ENCODE measurements at regions not wholly inside any gene's neighbourhood (a gene's known extent, or its start where the extent isn't known, plus 50 kb on each side); places are given as distances from the start of the nearest gene placed in this dataset.

GRCh38 chr7:46723742-46724141 lies 802.7 kb upstream of the IGFBP3 start:
- FAIRE-seq (no peak), DNase-seq (ENCODE audit: insufficient read length, low spot score) (no peak)
- TF ChIP-seq POLR2A (IDR thresholded peaks at IDR 0.05; ENCODE audit: low read depth, low read length) = no peak
- no peak for TF ChIP-seq SPI1 (IDR thresholded peaks at IDR 0.05; ENCODE audit: low read depth, low read length)
- TF ChIP-seq POU2F2 (IDR thresholded peaks at IDR 0.05; ENCODE audit: low read depth, low read length) = no peak
- TF ChIP-seq TAF1 (IDR thresholded peaks at IDR 0.05; ENCODE audit: low read depth, low read length) = no peak
- no peak for TF ChIP-seq PAX5 (IDR thresholded peaks at IDR 0.05; ENCODE audit: insufficient read depth, low read length, severe bottlenecking)
- TF ChIP-seq POLR2AphosphoS5 (IDR thresholded peaks at IDR 0.05; ENCODE audit: low read depth, low read length) = no peak

GRCh38 chr7:46723003-46723402 lies 801.9 kb upstream of the IGFBP3 start:
- no peak for FAIRE-seq

GRCh38 chr7:46720761-46721160 lies 799.7 kb upstream of the IGFBP3 start:
- DNase-seq (ENCODE audit: insufficient read length, low spot score) (no peak), FAIRE-seq (no peak)
- no peak for TF ChIP-seq TAF1 (IDR thresholded peaks at IDR 0.05; ENCODE audit: low read depth, low read length)
- TF ChIP-seq SPI1 (IDR thresholded peaks at IDR 0.05; ENCODE audit: low read depth, low read length) = no peak
- TF ChIP-seq POLR2AphosphoS5 (IDR thresholded peaks at IDR 0.05; ENCODE audit: low read depth, low read length) = no peak
- no peak for TF ChIP-seq POLR2A (IDR thresholded peaks at IDR 0.05; ENCODE audit: low read depth, low read length)
- no peak for TF ChIP-seq POU2F2 (IDR thresholded peaks at IDR 0.05; ENCODE audit: low read depth, low read length)
- TF ChIP-seq PAX5 (IDR thresholded peaks at IDR 0.05; ENCODE audit: insufficient read depth, low read length, severe bottlenecking) = no peak

More at GRCh38 chr7:46723003-46723402, 801.9 kb upstream of the IGFBP3 start:
- DNase-seq (ENCODE audit: insufficient read length, low spot score) = no peak
- no peak for TF ChIP-seq POLR2AphosphoS5 (IDR thresholded peaks at IDR 0.05; ENCODE audit: low read depth, low read length)
- no peak for TF ChIP-seq POU2F2 (IDR thresholded peaks at IDR 0.05; ENCODE audit: low read depth, low read length)
- TF ChIP-seq POLR2A (IDR thresholded peaks at IDR 0.05; ENCODE audit: low read depth, low read length) = no peak
- TF ChIP-seq SPI1 (IDR thresholded peaks at IDR 0.05; ENCODE audit: low read depth, low read length) = no peak
- no peak for TF ChIP-seq PAX5 (IDR thresholded peaks at IDR 0.05; ENCODE audit: insufficient read depth, low read length, severe bottlenecking)

- DNase-seq (ENCODE audit: insufficient read length, low spot score) (no peak), FAIRE-seq (no peak)
- TF ChIP-seq POLR2A (IDR thresholded peaks at IDR 0.05; ENCODE audit: low read depth, low read length) (no peak), SPI1 (IDR thresholded peaks at IDR 0.05; ENCODE audit: low read depth, low read length) (no peak), POLR2AphosphoS5 (IDR thresholded peaks at IDR 0.05; ENCODE audit: low read depth, low read length) (no peak), TAF1 (IDR thresholded peaks at IDR 0.05; ENCODE audit: low read depth, low read length) (no peak), PAX5 (IDR thresholded peaks at IDR 0.05; ENCODE audit: insufficient read depth, low read length, severe bottlenecking) (no peak), POU2F2 (IDR thresholded peaks at IDR 0.05; ENCODE audit: low read depth, low read length) (no peak)
Observed at GRCh38 chr7:46719616-46720015, 798.5 kb upstream of the IGFBP3 start.

- DNase-seq (ENCODE audit: insufficient read length, low spot score) (no peak), FAIRE-seq (no peak)
- TF ChIP-seq TAF1 (IDR thresholded peaks at IDR 0.05; ENCODE audit: low read depth, low read length) = no peak
- no peak for TF ChIP-seq POLR2A (IDR thresholded peaks at IDR 0.05; ENCODE audit: low read depth, low read length)
- no peak for TF ChIP-seq POLR2AphosphoS5 (IDR thresholded peaks at IDR 0.05; ENCODE audit: low read depth, low read length)
- TF ChIP-seq SPI1 (IDR thresholded peaks at IDR 0.05; ENCODE audit: low read depth, low read length) = no peak
- no peak for TF ChIP-seq POU2F2 (IDR thresholded peaks at IDR 0.05; ENCODE audit: low read depth, low read length)
- no peak for TF ChIP-seq PAX5 (IDR thresholded peaks at IDR 0.05; ENCODE audit: insufficient read depth, low read length, severe bottlenecking)
Observed at GRCh38 chr7:46716926-46717325, 795.9 kb upstream of the IGFBP3 start.

- DNase-seq (ENCODE audit: insufficient read length, low spot score) (no peak), FAIRE-seq (no peak)
- TF ChIP-seq SPI1 (IDR thresholded peaks at IDR 0.05; ENCODE audit: low read depth, low read length) (no peak), TAF1 (IDR thresholded peaks at IDR 0.05; ENCODE audit: low read depth, low read length) (no peak), POLR2AphosphoS5 (IDR thresholded peaks at IDR 0.05; ENCODE audit: low read depth, low read length) (no peak), PAX5 (IDR thresholded peaks at IDR 0.05; ENCODE audit: insufficient read depth, low read length, severe bottlenecking) (no peak), POLR2A (IDR thresholded peaks at IDR 0.05; ENCODE audit: low read depth, low read length) (no peak)
Observed at GRCh38 chr7:46715579-46715978, 794.5 kb upstream of the IGFBP3 start.

GRCh38 chr7:46714904-46715303 lies 793.8 kb upstream of the IGFBP3 start:
- FAIRE-seq = no peak
- TF ChIP-seq POU2F2 (IDR thresholded peaks at IDR 0.05; ENCODE audit: low read depth, low read length) = no peak
- no peak for TF ChIP-seq PAX5 (IDR thresholded peaks at IDR 0.05; ENCODE audit: insufficient read depth, low read length, severe bottlenecking)
- TF ChIP-seq POLR2AphosphoS5 (IDR thresholded peaks at IDR 0.05; ENCODE audit: low read depth, low read length) = no peak
- no peak for TF ChIP-seq TAF1 (IDR thresholded peaks at IDR 0.05; ENCODE audit: low read depth, low read length)
- no peak for TF ChIP-seq SPI1 (IDR thresholded peaks at IDR 0.05; ENCODE audit: low read depth, low read length)
- TF ChIP-seq POLR2A (IDR thresholded peaks at IDR 0.05; ENCODE audit: low read depth, low read length) = no peak
- DNase-seq (ENCODE audit: insufficient read length, low spot score) = no peak

- DNase-seq (ENCODE audit: insufficient read length, low spot score) (no peak), FAIRE-seq (no peak)
- TF ChIP-seq POLR2A (IDR thresholded peaks at IDR 0.05; ENCODE audit: low read depth, low read length) = no peak
- no peak for TF ChIP-seq POU2F2 (IDR thresholded peaks at IDR 0.05; ENCODE audit: low read depth, low read length)
- no peak for TF ChIP-seq TAF1 (IDR thresholded peaks at IDR 0.05; ENCODE audit: low read depth, low read length)
- TF ChIP-seq SPI1 (IDR thresholded peaks at IDR 0.05; ENCODE audit: low read depth, low read length) = no peak
- TF ChIP-seq POLR2AphosphoS5 (IDR thresholded peaks at IDR 0.05; ENCODE audit: low read depth, low read length) = no peak
Observed at GRCh38 chr7:46713868-46714596, 793.0 kb upstream of the IGFBP3 start.

GRCh38 chr7:46710927-46711326 lies 789.9 kb upstream of the IGFBP3 start:
- no peak for DNase-seq (ENCODE audit: insufficient read length, low spot score)
- FAIRE-seq = no peak
- TF ChIP-seq POU2F2 (IDR thresholded peaks at IDR 0.05; ENCODE audit: low read depth, low read length) = no peak
- no peak for TF ChIP-seq PAX5 (IDR thresholded peaks at IDR 0.05; ENCODE audit: insufficient read depth, low read length, severe bottlenecking)
- no peak for TF ChIP-seq POLR2AphosphoS5 (IDR thresholded peaks at IDR 0.05; ENCODE audit: low read depth, low read length)

- no peak for FAIRE-seq
- no peak for DNase-seq (ENCODE audit: insufficient read length, low spot score)
- TF ChIP-seq TAF1 (IDR thresholded peaks at IDR 0.05; ENCODE audit: low read depth, low read length) (no peak), SPI1 (IDR thresholded peaks at IDR 0.05; ENCODE audit: low read depth, low read length) (no peak), POLR2A (IDR thresholded peaks at IDR 0.05; ENCODE audit: low read depth, low read length) (no peak), POLR2AphosphoS5 (IDR thresholded peaks at IDR 0.05; ENCODE audit: low read depth, low read length) (no peak), POU2F2 (IDR thresholded peaks at IDR 0.05; ENCODE audit: low read depth, low read length) (no peak), PAX5 (IDR thresholded peaks at IDR 0.05; ENCODE audit: insufficient read depth, low read length, severe bottlenecking) (no peak)
Observed at GRCh38 chr7:46707973-46708372, 786.9 kb upstream of the IGFBP3 start.
